Activated CD4-positive, alpha-beta T cell treated with anti-CD3 and anti-CD28 coated beads, Interleukin-2, amount 50 U/mL, for 24 hours (primary cell): ENCODE measurements at regions not wholly inside any gene's neighbourhood (a gene's known extent, or its start where the extent isn't known, plus 50 kb on each side); places are given as distances from the start of the nearest gene placed in this dataset.

Experiments
- DNase-seq, 2 donors: peaks; one replicate each; pipeline ENCODE4 v3.0.0-alpha.2; 2020; ENCODE audit warnings: low read depth in 1 of 2, low spot score in 1 of 2

DNA sequence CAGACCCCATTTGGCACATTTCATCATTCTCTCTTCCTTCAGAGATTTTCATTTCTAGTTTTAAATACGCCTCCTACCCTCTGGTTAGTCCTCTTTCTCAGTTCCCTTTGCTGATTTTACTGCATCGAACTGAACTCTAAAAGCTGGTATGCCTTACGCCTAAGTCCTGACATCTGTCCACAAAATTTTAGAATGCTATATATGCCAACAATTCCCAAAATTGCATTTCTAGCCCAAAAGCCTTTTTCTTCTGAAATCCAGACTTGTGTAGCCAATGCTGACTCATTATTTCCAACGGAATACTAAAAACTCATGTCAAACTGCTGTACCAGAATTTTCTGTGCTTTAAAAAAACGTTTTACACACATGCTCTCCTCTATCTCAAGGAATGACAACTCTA lies 1124.4 kb upstream of the TENM4 start:
- DNase-seq, result no peak

DNA sequence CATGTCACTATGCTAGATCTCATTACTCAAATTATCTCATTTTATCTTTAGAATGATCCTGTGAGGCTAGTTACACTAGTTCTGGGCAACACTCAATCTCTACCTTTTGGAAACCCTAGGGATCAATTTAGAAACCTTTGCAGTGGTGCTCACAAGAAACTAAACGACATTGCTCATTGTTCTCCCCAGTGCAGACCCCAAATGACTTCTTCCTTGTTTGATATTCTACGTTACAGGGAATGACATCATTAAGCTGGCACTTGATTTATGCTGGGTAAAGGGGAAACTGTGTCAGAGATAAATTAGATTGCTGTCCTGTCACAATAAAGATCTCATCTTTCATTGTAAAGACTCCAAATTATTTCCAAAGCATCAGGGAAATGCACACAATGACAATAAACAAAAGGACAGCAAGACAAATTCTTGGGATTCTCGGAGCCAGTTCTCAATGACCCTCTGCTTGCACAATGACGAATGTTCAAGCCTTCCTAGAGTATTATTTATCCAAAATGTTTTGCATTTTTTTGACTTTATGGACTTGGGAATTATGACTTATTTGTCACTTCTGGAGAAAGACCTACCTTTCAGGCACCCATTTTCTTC lies 1121.8 kb upstream of the TENM4 start:
- DNase-seq, result no peak

DNA sequence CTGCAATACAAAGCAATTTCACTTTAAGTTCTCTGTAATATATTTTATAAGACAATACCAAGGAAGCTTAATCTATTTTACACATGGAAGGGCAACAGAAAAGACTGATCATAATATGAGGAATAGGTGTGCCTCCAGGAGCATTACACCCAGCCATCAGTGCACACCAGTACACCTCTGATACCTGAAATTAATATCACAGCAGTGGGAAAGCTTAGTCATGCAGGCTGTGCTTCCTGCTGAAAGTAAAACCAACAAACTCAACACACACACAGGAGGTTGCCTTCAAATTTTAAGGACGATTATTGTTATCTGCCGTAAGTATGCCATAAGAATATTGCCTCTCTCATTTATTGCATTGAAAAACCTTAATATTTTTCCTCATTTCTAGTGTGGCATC lies 1119.1 kb upstream of the TENM4 start:
- DNase-seq, result no peak

DNA sequence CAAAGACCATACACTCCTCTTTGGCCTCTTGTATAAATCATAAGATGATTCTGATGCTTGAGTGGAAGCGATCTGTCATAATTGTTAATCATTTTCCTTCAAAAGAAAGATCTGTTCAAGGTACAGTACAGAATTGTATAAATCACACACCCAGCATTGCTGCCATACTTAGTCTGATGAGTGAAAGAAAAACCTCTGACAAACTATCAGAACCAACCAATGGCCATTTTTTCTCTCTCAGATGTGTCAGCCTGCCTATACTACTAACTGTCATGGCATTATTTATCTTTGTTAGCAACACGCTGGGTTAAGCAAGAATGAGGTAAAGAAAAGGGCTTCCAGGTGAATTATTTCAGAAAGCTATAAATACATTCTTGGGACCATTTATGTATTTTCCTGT lies 1112.7 kb upstream of the TENM4 start:
- no peak for DNase-seq

DNA sequence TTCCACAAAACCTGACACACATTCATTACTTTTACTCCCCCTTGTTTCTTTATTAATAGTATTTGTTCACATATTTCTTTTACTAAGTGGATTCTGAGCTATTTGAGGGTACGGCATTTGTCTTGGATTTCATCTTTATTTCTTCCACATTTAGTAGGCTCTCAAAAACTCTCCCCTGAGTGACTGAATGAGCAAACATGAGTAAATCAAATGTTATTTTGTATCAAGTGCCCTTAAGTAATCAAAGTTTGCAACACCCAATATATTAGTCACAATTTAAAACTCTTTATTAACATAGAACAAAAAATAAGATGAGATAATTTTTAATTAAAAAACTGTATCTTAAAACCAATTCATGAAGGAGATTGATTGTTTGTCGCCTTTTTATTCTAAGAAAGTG lies 1101.9 kb upstream of the TENM4 start:
- DNase-seq, result no peak

DNA sequence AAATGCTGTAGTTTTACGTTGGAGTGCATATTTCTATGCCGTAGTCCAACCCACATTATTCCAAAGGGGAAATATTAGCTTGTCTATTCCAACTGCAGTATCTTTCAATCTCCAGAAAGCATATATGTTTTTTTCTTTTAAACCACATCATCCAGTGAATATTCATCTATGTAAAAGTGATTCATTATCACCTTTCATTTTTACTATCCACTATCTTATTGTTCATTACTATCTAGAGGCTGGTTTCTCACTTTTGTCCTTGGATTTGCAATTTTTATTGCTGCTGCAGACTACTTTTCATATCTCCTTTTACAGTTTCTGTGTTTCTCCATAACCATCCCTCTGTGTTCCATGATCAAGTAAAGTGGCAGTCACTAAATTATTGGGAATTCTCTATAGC lies 1097.2 kb upstream of the TENM4 start:
- no peak for DNase-seq

DNA sequence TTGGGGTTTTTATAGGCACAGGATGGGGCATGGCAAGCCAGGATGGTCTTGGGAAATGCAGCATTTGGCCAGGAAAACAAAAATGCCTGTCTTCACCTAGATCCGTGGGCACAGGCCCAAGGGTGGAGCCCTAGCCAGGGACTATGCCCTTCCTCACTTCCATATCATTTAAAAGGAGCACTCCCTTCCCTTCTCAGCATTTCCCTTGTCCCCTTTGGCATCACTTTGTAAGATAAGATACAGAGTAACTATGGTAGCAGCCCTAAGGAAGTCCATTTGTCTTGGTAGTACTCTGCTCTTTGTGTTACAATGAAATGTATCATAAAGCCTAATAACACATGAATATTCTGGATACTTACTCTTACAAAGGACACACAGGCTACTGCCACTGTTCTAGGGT lies 1092.6 kb upstream of the TENM4 start:
- DNase-seq, result no peak

DNA sequence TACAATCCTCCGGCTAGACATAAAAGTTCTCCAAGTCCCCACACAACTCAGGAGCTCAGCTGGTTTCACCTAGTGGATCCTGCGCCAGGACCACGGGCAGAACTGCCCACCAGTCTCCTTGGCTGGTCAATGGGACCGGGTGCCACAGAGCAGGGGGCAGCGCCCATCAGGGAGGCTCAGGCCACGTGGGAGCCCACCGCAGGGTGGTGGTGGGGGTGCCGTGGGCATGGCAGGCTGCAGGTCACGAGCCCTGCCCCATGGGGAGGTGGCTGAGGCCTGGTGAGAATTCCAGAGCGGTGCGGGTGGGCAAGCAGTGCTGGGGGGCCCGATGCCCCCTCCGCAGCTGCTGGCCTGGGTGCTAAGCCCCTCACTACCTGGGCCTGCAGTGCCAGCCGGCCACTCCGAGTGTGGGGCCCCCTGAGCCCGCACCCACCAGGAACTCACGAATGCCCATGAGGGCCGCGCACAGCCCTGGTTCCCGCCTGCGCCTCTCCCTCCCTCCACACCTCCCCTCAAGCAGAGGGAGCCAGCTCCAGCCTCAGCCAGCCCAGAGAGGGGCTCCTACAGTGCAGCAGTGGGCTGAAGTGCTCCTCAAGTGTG lies 1091.9 kb upstream of the TENM4 start:
- no peak for DNase-seq

DNA sequence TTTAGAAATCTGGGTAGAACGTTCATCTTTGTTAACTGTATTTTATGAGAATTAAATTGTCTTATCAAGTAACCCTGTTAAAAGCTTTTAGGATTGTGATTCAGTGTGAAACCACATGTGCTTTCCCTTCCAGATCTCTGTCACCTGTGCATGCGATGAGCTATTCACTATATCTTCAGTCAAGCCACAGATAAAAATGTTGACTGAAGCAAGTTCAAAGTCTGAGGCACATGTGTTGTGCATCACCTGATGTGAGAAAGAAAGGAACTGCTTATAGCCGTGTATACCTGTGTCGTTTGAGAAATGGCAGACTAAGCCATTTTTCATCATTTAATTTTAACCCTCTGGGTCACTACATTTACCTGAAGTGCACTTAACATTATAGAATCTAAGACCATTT lies 1088.9 kb upstream of the TENM4 start:
- no peak for DNase-seq

DNA sequence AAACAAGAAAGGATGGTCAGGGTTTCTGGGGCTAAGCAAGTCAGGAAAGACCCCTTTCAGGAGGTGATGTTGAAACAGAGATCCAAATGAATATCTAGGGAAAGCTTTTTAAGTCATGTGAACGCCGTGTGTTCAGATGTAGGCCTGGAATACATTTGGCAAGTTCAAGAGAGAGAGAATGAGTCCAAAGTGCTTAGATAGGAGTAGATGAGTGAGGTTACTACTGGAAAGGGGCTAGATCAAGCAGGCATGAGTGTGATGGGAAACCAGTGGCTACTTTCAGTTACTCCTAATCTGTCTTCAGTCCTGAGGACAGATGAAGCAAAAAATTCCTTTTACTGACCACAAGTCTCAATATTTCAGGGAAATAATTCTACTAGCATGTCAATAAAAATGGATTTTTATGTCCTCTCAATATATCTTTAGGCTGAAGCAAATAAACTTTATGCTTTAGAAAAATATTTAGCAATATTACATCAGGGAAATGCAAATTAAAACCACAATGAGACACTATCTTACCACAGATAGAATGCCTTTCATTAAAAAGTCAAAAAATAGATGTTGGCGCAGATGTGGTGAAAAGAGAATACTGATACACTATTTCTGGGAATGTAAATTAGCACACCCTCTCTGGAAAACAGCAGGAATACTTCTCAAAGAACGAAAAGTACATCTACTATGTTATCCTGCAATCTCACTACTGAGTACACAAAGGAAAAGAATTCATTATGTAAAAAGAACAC lies 1085.0 kb upstream of the TENM4 start:
- no peak for DNase-seq

DNA sequence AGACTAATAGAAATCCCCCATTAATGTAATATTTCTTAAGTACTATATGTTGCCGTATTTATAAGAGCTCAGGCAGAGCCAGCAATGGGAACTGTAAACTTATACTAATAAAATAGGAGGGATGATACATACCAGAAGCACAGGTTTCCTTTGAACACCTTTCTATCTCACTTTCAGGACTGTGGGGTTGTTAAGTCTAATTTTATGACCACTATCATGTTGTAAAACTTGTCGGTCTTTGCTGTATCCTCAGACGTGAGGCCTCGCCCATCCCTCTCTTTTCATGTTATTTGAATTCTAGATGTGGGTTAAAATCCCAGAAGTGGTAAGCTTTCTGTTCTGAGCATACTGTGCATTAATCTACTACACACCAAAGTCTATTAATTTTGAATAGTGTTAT lies 1083.5 kb upstream of the TENM4 start:
- DNase-seq, result no peak

DNA sequence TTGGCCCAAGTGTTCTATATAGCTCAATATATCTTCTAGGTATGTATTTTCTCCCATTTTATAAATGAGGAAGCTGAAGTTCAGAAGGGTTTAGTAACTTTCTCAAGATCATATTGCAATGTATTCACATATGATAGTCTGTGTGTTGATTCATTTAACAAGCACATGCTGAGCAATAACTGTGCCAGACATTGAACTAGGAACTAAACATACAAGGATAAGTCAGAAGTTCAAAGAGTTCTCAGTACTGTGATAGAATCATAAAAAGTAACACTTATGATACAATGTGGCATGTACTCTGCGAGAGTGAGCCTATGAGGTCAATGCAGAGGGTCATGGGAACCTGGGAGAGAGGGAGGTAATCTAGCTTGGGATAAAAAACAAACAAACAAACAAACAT lies 1082.2 kb upstream of the TENM4 start:
- DNase-seq, result no peak

DNA sequence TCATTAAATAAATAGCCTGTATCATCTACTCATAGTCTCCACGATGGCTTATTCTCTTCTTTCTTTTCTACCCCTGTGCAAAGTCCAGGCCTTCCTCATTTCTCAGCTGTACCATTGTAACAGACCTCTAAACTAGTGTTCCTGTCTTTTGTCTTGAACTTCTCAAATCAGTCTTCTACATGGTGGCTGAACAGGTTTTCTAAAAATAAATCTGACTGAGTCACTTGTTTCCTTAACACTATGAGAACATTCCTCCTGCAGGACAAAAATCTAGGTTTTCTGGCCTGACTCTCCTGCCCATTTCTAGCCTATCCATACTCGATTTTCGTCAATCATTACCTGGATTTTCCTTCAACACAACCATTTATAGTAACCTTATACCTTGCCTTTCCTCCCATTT lies 1080.8 kb upstream of the TENM4 start:
- DNase-seq, result no peak

DNA sequence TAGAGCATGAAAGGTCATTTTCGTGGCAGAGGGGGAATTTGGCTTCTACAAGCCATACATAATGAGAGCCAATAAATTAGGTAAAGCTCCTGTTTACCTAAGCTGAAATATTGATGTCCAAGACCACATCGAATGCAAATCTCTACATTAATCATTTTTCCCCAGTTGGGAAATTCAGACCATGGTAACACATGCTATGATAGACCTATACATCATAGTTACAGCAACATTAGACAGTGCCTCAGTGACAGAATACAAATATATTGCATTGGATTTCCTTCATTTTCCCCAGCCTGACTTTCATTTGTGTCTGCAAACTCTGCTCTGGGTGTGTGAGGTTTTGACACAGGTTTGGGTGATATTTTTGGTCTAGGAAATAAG lies 1079.7 kb upstream of the TENM4 start:
- no peak for DNase-seq

DNA sequence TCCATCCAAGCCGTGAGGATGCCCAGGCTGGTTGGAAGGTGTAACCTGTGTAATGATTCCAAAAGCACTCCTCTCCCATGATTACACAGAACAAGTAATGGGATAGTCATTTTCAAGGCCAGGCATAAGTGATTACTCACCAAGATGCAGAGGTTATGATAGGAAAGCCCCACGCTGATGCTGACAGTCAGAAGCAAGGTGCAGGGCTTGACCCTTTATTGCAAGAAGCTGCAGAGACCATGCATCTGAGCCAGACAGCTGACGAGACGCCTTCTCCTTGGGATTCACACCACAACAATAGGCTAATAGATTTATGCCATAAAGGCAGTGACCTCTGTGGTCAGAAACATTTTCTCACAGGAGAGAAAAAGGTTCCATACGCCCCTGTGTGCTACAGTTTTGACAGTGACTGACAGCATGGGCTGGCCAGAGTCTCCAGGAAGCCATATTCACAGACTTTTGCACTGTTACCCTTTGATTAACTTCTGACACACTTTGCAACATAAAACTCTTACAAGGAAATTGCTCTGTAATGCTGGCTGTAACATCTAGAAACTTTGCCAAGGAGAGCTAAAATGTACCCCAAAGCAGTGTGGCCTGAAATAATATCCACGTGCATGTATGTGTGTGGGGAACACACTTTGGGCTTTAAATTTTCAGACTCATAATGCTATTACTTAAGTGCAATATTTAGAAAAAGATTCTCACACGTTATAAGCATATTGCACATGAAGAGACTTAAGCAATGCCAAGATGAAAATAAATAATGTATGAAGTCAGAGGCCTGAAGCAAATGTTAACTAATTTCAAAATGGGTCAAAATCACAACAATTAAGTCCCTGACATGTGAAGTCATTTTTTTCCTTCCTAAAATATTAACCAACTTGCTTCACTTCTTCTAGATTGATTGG lies 1079.0 kb upstream of the TENM4 start:
- no peak for DNase-seq

DNA sequence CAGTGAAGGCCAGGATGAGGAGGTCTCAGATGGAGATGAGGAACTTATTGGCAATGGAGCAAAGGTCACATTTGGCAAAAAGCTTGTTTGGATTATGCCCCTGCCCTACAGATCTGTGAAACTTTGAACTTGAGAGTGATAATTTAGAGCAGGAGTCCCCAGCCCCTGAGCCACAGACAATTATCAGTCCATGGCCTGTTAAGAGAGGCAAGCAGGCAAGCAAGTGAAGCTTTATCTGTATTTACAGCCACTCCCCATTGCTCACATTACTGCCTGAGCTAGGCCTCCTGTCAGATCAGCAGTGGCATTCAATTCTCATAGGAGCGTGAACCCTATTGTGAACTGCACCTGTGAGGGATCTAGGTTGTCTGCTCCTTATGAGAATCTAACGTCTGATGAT lies 1076.9 kb upstream of the TENM4 start:
- no peak for DNase-seq

DNA sequence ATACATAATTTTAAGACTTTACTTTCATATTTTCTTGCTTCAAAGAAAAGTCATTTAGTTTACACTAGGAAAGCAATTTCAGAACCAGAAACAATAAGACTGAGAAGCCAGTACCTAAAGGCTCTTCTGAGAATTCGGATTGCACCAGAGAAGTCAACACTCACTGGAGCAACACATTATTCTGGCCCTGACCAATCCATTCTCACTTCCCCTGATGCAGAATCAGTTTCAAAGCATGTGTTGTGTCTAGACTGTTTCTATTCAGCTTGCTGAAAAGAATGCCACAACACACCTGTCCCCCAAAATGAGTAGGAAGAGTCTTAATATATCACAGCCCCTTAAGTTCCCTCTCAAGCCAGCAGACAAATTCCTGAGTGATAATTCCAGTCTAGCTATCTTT lies 1074.3 kb upstream of the TENM4 start:
- DNase-seq, result no peak

DNA sequence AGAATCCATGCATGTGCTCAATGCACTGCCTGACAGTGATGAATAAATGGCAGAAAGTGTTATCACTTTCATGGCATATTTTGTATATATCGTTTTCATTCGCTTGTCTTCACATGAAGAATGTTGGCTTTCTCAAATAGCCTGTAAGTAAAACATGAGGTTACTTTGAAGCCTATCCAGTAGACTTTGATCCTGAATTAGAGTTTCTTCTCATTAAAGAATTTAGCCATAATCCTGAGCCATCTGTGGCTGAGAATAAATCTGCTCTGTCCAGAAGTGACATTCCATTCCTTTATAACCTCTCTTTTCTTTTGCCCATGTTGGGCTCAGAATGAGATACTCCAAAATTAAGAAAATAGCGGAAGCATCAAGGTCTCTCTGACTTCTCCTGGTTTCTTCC lies 1071.7 kb upstream of the TENM4 start:
- no peak for DNase-seq

DNA sequence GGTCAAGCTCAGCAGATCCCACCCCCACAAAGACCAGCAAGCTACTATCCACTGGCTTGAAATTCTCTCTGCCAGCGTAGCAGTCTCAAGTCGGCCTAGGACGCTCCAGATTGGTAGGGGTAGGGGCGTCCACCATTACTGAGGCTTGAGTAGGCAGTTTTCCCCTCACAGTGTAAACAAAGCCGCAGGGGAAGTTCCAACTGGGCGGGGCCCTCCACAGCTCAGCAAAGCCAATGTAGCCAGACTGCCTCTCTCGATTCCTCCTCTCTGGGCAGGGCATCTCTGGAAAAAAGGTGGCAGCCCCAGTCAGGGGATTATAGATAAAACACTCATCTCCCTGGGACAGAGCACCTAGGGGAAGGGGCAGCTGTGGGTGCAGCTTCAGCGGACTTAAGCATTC lies 1064.9 kb upstream of the TENM4 start:
- no peak for DNase-seq

DNA sequence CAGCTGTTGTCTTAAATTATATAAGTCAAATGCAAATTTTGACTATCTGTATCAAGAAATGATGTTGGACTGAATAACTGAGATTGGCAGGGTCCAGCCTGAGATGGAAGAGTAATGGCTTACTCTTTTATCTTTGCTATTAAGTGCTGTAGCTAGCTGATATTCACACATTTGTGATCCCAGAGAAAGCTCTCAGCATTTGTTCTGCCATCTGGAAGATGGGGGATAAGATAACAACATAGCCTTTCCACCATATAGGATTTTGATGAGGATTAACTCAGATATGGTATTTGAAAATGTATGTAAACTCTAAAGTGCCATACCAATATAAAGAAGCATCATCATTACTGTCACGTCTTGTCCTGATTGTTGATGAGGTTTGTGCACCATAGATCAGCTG lies 1063.2 kb upstream of the TENM4 start:
- no peak for DNase-seq

DNA sequence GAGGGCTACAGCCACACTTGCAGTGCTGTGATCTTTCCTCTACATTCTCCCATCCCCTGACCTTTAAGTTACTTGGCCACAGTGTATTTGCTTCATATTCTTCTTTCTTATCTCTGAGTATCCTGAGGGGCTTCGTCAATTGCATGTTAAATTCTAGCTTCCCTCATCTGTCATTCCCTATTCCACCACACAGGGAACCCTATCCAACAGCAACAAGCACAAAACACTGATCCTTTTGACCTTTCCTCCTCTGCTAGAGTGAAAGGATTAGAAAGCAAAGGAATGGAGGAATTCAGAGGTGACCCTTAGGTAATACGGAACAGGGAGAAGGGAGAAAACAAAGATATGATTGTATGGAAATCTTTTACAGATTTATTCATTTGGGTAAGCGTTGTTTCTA lies 1061.7 kb upstream of the TENM4 start:
- no peak for DNase-seq

DNA sequence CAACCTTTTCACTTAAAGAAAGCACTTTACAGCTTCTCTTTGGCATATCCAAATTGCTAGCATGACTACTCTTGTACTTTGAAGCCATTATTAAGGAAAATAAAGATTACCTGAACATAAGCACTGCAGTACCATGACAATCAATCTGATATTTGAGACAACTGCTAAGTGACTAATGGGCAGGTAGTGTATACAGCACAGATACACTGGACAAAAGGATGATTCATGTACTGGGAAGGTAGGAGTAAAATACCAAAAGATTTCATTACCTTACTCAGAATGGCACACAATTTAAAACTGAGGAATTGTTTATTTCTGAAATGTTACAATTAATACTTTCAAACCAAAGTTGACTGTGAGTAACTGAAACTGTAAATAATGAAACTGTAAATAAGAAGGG lies 1054.3 kb upstream of the TENM4 start:
- no peak for DNase-seq
